ENCODE measurements at regions not wholly inside any gene's neighbourhood (a gene's known extent, or its start where the extent isn't known, plus 50 kb on each side); places are given as distances from the start of the nearest gene placed in this dataset.

- TF ChIP-seq KAT2A (conservative IDR thresholded peaks at IDR 0.05; ENCODE audit: control insufficient read depth, low read depth, low read length): no peak
- TF ChIP-seq CTCF (IDR thresholded peaks at IDR 0.05 in 2 of 3, conservative IDR thresholded peaks at IDR 0.05 in 1 of 3; ENCODE audit: control insufficient read depth in 2 of 3, extremely low read depth in 1 of 3, insufficient read depth in 1 of 3, low read depth in 3 of 3, low read length in 3 of 3): no peak
- no peak for TF ChIP-seq POLR2AphosphoS5 (IDR thresholded peaks at IDR 0.05; ENCODE audit: low read length)
Observed at GRCh38 chr1:220967911-220968310, 88.7 kb downstream of the HLX start.
